ENCODE measurements at regions not wholly inside any gene's neighbourhood (a gene's known extent, or its start where the extent isn't known, plus 50 kb on each side); places are given as distances from the start of the nearest gene placed in this dataset.
"Not testable (repeated sequence)": the region's sequence is repeated elsewhere in the genome, so short reads cannot be mapped to it uniquely, and the experiment has no call there.

DNA sequence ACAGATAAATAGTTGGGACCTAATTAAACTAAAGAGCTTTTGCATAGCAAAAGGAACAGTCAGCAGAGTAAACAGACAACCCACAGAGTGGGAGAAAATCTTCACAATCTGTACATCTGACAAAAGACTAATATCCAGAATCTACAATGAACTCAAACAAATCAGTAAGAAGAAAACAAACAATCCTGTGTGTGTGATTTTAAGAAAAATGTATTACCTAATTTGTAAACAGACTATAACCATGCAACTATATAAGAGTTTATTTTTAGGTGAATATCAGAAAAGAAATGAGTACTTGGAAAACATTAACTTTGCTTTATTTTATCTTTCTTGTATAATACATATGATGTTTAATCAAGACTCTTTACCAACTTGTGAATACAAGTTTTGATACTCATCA is 929.5 kb upstream of the LRFN5 start:
- TF ChIP-seq POLR2A (IDR thresholded peaks at IDR 0.05); CTCF (IDR thresholded peaks at IDR 0.05 in 8 of 11, conservative IDR thresholded peaks at IDR 0.05 in 3 of 11): not testable (repeated sequence)
